Gastroesophageal sphincter (tissue), 4 donors: ENCODE measurements at regions not wholly inside any gene's neighbourhood (a gene's known extent, or its start where the extent isn't known, plus 50 kb on each side); places are given as distances from the start of the nearest gene placed in this dataset.

ENCODE experiments used
- ATAC-seq: fragments of 150-250 bp; one replicate; pipeline ENCODE4 v1.9.1; 2016; ENCODE audit warnings: mild to moderate bottlenecking, moderate library complexity
- H3K27ac ChIP-seq, 4 donors: fragments of 200-600 bp; sonication (generic) in 3 of 4; 1 replicate in 3 of 4; 2 replicates in 1 of 4; pipeline ENCODE4 v1.5.1; 2016 to 2019
- H3K27me3 ChIP-seq: fragments of 200-600 bp; sonication (generic); one replicate; pipeline ENCODE4 v1.5.1; 2019
- H3K36me3 ChIP-seq, 2 donors: fragments of 200-600 bp; sonication (generic); one replicate each; pipeline ENCODE4 v1.5.1; 2019; ENCODE audit warnings: control low read depth in 1 of 2
- H3K4me1 ChIP-seq, 3 donors: fragments of 200-600 bp; sonication (generic); 1 replicate in 2 of 3; 2 replicates in 1 of 3; pipeline ENCODE4 v1.5.1; 2016 to 2019; ENCODE audit warnings: control low read depth in 2 of 3
- H3K4me3 ChIP-seq, 2 donors: fragments of 200-600 bp; sonication (generic); one replicate each; pipeline ENCODE4 v1.5.1; 2019; ENCODE audit warnings: mild to moderate bottlenecking in 1 of 2, moderate library complexity in 1 of 2
- H3K9me3 ChIP-seq, 3 donors: fragments of 200-600 bp; sonication (generic); one replicate each; pipeline ENCODE4 v1.5.1; 2017 to 2019; ENCODE audit warnings: control low read depth in 2 of 3
- EP300 ChIP-seq: sonication (generic); formaldehyde crosslinking; IDR thresholded peaks from one replicate; pipeline ENCODE4 v1.6.1; 2017; ENCODE audit warnings: antibody characterized with exemption, mild to moderate bottlenecking
- POLR2A ChIP-seq, 2 donors: fragments of 450-650 bp; IDR thresholded peaks; one replicate each; pipeline ENCODE4 v1.6.1; 2017; ENCODE audit warnings: antibody characterized with exemption in 2 of 2, mild to moderate bottlenecking in 2 of 2, moderate library complexity in 1 of 2
- POLR2AphosphoS5 ChIP-seq: sonication (generic); formaldehyde crosslinking; IDR thresholded peaks from one replicate; pipeline ENCODE4 v1.6.1; 2017; ENCODE audit warnings: antibody characterized with exemption
- WGBS, 2 donors: methylation state at CpG; one replicate each; pipeline ENCODE4 v1.1.5; 2018; ENCODE audit warnings: low coverage in 1 of 2; 5-methylcytosine and 5-hydroxymethylcytosine counted together
- TF ChIP-seq, protein P1 (sequence below), 4 experiments: fragments of 200-600 bp in 2 of 4; fragments of 450-650 bp in 2 of 4; sonication (generic) in 1 of 4; IDR thresholded peaks; one replicate each; pipeline ENCODE4 v1.5.1; 2017 to 2019; ENCODE audit warnings: antibody characterized with exemption in 4 of 4, mild to moderate bottlenecking in 2 of 4, moderate library complexity in 2 of 4

DNA sequence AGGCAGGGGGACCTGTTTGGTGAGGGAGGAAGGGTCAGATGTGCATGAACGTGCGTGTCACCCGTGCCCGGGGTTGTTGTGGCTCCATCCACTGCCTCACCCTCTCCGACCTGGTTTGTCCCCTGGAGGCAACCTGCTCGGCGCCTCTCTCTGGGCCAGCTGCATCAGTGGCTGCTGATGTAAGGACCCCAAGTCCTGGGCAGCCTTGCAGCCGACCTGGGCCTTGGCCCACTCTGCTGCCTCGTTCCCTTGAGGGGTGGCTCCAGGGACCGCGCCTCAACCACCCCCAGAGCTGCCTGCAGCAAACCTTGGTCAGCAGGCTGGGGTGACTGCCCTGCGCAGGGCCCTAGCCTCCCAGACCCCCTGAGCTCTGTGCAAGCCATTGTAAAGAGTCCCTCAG lies 351.7 kb downstream of the TMEM121 start:
- Histone ChIP-seq H3K9me3 (no peaks in the 10 kb centered on the region), H3K27me3 (peaks cover 42% of the 10 kb centered on the region), H3K27ac (no peak overlapping the region), H3K4me3 (no peak overlapping the region), H3K36me3 (no peaks in the 10 kb centered on the region), H3K4me1 (no peaks in the 10 kb centered on the region)
- 79 to 86% methylated on average over 3 to 12 of the region's 12 CpGs for WGBS, 2 donors
- no peak for TF ChIP-seq POLR2AphosphoS5
- TF ChIP-seq, protein P1, sequence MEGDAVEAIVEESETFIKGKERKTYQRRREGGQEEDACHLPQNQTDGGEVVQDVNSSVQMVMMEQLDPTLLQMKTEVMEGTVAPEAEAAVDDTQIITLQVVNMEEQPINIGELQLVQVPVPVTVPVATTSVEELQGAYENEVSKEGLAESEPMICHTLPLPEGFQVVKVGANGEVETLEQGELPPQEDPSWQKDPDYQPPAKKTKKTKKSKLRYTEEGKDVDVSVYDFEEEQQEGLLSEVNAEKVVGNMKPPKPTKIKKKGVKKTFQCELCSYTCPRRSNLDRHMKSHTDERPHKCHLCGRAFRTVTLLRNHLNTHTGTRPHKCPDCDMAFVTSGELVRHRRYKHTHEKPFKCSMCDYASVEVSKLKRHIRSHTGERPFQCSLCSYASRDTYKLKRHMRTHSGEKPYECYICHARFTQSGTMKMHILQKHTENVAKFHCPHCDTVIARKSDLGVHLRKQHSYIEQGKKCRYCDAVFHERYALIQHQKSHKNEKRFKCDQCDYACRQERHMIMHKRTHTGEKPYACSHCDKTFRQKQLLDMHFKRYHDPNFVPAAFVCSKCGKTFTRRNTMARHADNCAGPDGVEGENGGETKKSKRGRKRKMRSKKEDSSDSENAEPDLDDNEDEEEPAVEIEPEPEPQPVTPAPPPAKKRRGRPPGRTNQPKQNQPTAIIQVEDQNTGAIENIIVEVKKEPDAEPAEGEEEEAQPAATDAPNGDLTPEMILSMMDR (IDR thresholded peaks at IDR 0.05) = no peak
- TF ChIP-seq POLR2A (IDR thresholded peaks at IDR 0.05) = no peak
- TF ChIP-seq EP300 = no peak
- no peak for ATAC-seq

DNA sequence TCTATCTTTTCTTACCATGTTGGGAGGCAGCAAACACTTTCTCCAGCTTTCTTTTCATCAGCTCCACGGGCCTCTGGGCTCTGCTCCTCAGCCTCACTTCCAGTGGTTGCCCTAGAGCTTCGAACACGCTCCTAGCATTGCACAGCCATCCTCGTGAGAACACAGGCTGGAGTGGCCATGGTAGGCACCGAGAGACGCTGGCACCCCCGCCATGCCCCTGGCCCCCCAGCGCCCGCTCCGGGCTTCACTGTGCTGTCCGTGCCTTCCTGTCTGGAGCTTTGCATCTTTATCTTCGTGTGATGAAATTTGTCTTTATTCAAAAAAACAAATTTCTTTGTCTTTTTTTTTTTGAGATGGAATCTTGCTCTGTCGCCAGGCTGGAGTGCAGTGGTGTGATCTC lies 352.2 kb downstream of the TMEM121 start:
- TF ChIP-seq, protein P1 (IDR thresholded peaks at IDR 0.05) = no peak
- TF ChIP-seq POLR2A (IDR thresholded peaks at IDR 0.05) = no peak
- TF ChIP-seq EP300 = no peak
- TF ChIP-seq POLR2AphosphoS5 = no peak
- no peaks in the 10 kb centered on the region for H3K9me3 ChIP-seq
- ATAC-seq = no peak
- H3K36me3 ChIP-seq = no peaks in the 10 kb centered on the region
- H3K27ac ChIP-seq = no peak overlapping the region
- 80 to 83% methylated on average over 2 to 10 of the region's 13 CpGs for WGBS, 2 donors
- no peaks in the 10 kb centered on the region for H3K4me1 ChIP-seq
- H3K27me3 ChIP-seq = peaks cover 42% of the 10 kb centered on the region
- no peak overlapping the region for H3K4me3 ChIP-seq

DNA sequence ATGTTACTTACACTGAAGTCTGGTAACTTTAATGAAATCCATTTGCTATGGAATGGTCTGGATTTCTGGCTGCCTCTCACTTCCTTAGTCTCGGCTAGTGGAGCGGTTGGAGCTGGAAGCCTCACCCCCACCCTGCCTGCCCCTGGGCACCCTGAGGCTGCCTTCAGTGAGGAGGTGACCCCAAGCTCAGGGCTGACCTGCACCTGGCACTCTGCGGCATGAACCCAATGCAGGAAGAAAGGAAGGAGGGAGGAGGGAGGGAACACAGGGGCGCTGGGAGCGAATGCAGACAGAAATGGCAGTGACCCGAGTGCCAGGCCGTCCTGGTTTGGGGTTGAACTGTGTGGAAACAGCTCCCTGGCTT lies 353.1 kb downstream of the TMEM121 start:
- TF ChIP-seq, protein P1 (IDR thresholded peaks at IDR 0.05) = no peak
- no peak for TF ChIP-seq POLR2AphosphoS5
- no peak for TF ChIP-seq EP300
- no peak for TF ChIP-seq POLR2A (IDR thresholded peaks at IDR 0.05)
- H3K9me3 ChIP-seq = no peaks in the 10 kb centered on the region
- no peak overlapping the region for H3K4me3 ChIP-seq
- H3K36me3 ChIP-seq = no peaks in the 10 kb centered on the region
- ATAC-seq = no peak
- H3K27ac ChIP-seq = no peak overlapping the region
- peaks cover 42% of the 10 kb centered on the region for H3K27me3 ChIP-seq
- 71% methylated on average over 5 of the region's 7 CpGs; no CpG with 5 or more reads in 1 of the 2 donors for WGBS, 2 donors
- H3K4me1 ChIP-seq = no peaks in the 10 kb centered on the region

DNA sequence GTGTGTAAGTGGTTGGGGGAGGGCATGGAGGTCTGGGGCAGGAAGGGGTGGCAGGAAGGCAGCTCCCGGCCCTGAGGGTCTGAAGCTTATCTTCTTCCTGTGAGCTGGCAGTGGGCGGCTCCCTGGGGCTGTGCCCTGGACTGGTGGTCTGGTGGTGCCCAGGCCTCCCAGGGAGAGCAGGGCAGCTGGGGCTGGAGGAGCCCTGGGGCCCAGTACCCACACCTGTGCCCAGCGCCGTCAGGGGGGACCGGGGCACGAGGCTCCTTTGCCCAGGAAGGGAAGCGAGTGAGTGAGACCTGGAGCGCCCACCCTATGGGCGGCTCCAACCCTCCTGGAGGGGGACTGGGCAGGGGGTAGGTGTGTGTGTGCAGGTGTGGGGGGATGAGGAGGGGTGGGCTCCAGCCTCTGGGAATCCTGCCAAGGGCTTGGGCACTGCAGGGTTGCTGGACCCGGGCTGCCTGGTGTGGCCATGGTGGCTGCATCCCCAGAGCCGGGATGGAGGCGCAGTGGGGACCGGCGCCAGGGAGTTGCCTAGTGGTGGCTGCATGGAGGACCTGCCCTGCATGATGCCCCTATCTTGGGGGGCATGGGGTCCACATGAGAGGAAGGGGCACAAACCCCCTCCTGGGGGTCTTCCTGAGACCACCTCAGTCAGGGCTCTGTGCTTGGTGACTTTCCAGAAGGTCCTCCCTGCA lies 353.6 kb downstream of the TMEM121 start:
- peaks cover 42% of the 10 kb centered on the region for H3K27me3 ChIP-seq
- no peak for ATAC-seq
- H3K36me3 ChIP-seq = no peaks in the 10 kb centered on the region
- no peak overlapping the region for H3K27ac ChIP-seq
- no CpG with 5 or more reads among the region's 14 CpGs for WGBS, 2 donors
- H3K9me3 ChIP-seq = no peaks in the 10 kb centered on the region
- H3K4me3 ChIP-seq = no peak overlapping the region
- TF ChIP-seq POLR2A (IDR thresholded peaks at IDR 0.05) (no peak), POLR2AphosphoS5 (no peak), EP300 (no peak)
- TF ChIP-seq, protein P1 (IDR thresholded peaks at IDR 0.05) = no peak
- no peaks in the 10 kb centered on the region for H3K4me1 ChIP-seq

DNA sequence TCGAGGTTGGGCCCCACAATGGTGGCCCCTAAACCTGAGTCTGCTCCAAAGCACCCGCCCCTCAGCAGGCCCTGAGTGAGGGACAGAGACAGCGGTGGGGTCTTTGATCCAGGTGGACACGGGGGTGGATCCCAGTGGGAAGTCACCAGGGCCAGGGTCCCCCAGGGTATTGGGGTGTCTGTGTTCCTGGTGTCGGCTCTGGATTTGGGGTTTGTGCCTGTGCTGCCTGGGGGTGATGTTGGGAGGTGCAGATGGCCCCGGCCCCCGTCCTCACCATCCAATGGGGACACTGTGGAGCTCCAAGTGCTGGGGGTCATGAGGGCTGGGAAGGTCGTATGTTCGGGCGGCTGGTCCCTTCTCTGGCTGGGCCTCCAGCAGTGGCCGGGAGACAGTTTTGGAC lies 354.2 kb downstream of the TMEM121 start:
- TF ChIP-seq POLR2A (IDR thresholded peaks at IDR 0.05) = no peak
- TF ChIP-seq, protein P1 (IDR thresholded peaks at IDR 0.05) = no peak
- no peak for TF ChIP-seq POLR2AphosphoS5
- TF ChIP-seq EP300 = no peak
- no peaks in the 10 kb centered on the region for H3K36me3 ChIP-seq
- no peaks in the 10 kb centered on the region for H3K9me3 ChIP-seq
- no peaks in the 10 kb centered on the region for H3K4me1 ChIP-seq
- no CpG with 5 or more reads among the region's 11 CpGs for WGBS, 2 donors
- no peak for ATAC-seq
- peaks cover 42% of the 10 kb centered on the region for H3K27me3 ChIP-seq
- H3K27ac ChIP-seq = no peak overlapping the region
- no peak overlapping the region for H3K4me3 ChIP-seq
